ENCODE measurements at regions not wholly inside any gene's neighbourhood (a gene's known extent, or its start where the extent isn't known, plus 50 kb on each side); places are given as distances from the start of the nearest gene placed in this dataset.

DNA sequence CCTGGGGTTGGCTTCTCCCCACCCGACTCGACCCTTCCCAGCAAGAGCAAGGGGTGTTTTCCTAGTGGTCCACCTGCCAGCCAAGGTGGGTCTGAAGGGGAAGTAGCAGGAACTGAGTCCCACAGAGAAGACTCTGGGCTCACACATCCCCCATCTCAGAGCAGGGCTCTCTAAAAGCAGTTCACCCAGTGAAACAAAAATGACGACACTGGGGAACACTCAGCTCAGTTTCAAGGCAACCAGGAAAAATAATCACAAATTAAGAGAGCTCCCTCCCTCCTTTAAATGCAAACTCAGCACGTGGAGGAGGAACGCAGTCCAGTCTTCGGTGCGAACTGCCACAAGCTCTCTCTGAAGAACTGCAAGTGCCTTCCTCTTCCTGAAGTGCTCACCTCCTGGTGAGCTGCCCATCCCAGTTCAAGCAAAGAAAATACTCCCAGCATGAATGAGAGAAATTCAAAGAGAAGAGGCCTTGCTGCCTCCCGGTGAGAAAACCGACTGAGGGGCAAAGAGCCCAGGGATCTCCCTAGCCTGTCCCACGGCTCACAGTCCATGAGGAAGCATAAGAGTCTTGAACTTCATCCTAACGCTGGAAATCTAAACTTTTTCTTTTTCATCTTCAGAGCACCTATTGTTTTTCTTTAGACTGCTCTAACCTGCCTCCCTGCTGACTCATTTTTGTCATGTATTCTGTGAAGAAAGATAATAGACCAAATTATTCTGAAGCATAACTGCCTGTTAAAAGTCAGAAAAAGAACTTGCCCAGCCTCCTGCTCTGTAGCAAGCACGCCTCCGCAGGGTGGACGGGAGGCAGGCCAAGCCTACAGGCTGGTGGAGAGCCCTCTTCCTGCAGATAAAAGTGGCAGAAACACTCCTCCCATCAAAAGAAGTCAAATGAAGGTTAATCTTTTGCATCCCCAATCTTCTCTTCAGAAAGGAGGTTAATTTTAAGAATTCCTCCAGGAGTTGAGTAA is 281.4 kb downstream of the HHIPL2 start:
- TF ChIP-seq EZH2phosphoT487 (IDR thresholded peaks at IDR 0.05; ENCODE audit: insufficient read depth, low read depth), result no peak
- TF ChIP-seq EZH2 (IDR thresholded peaks at IDR 0.05; ENCODE audit: insufficient read depth, poor library complexity, severe bottlenecking), result no peak

Data from GM23248 (cell line).